ENCODE measurements at regions not wholly inside any gene's neighbourhood (a gene's known extent, or its start where the extent isn't known, plus 50 kb on each side); places are given as distances from the start of the nearest gene placed in this dataset.
"Not testable (repeated sequence)": the region's sequence is repeated elsewhere in the genome, so short reads cannot be mapped to it uniquely, and the experiment has no call there.

GRCh38 chr10:2196272-2196671 lies 458.9 kb upstream of the ADARB2 start:
- no peaks in the 10 kb centered on the region for H3K36me3 ChIP-seq
- no peak for TF ChIP-seq CTCF (IDR thresholded peaks at IDR 0.05; ENCODE audit: low read depth, low read length)
- no peaks in the 10 kb centered on the region for H3K4me1 ChIP-seq (ENCODE audit: low read depth)
- H3K9me3 ChIP-seq (ENCODE audit: low read depth): no peaks in the 10 kb centered on the region
- no peak for DNase-seq (ENCODE audit: low read depth in 1 of 2, low spot score in 1 of 2)
- no peak overlapping the region for H3K4me3 ChIP-seq
- H3K27ac ChIP-seq: no peak overlapping the region
- no peaks in the 10 kb centered on the region for H3K27me3 ChIP-seq

- not testable (repeated sequence) for H3K36me3 ChIP-seq; H3K9me3 ChIP-seq (ENCODE audit: low read depth); H3K27me3 ChIP-seq; H3K4me1 ChIP-seq (ENCODE audit: low read depth); DNase-seq (ENCODE audit: low read depth in 1 of 2, low spot score in 1 of 2); H3K27ac ChIP-seq; H3K4me3 ChIP-seq
Measured at GRCh38 chr10:2189356-2189755, 452.0 kb upstream of the ADARB2 start.

GRCh38 chr10:2188371-2188770 lies 451.0 kb upstream of the ADARB2 start:
- Histone ChIP-seq H3K9me3 (ENCODE audit: low read depth) (no peaks in the 10 kb centered on the region), H3K4me1 (ENCODE audit: low read depth) (no peaks in the 10 kb centered on the region), H3K36me3 (no peaks in the 10 kb centered on the region), H3K4me3 (no peak overlapping the region), H3K27ac (no peak overlapping the region), H3K27me3 (no peaks in the 10 kb centered on the region)
- no peak for TF ChIP-seq CTCF (IDR thresholded peaks at IDR 0.05; ENCODE audit: low read depth, low read length)
- no peak for DNase-seq (ENCODE audit: low read depth in 1 of 2, low spot score in 1 of 2)

- no peak for TF ChIP-seq CTCF (IDR thresholded peaks at IDR 0.05; ENCODE audit: low read depth, low read length)
- H3K9me3 ChIP-seq (ENCODE audit: low read depth): no peaks in the 10 kb centered on the region
- no peak overlapping the region for H3K27ac ChIP-seq
- no peak for DNase-seq (ENCODE audit: low read depth in 1 of 2, low spot score in 1 of 2)
- H3K27me3 ChIP-seq: no peaks in the 10 kb centered on the region
- no peaks in the 10 kb centered on the region for H3K36me3 ChIP-seq
- H3K4me3 ChIP-seq: no peak overlapping the region
- no peaks in the 10 kb centered on the region for H3K4me1 ChIP-seq (ENCODE audit: low read depth)
Measured at GRCh38 chr10:2173327-2173726, 436.0 kb upstream of the ADARB2 start.

GRCh38 chr10:2165771-2166460 lies 428.6 kb upstream of the ADARB2 start:
- Histone ChIP-seq H3K36me3 (no peaks in the 10 kb centered on the region), H3K4me1 (ENCODE audit: low read depth) (no peaks in the 10 kb centered on the region), H3K27me3 (no peaks in the 10 kb centered on the region), H3K27ac (peak overlapping the region; percentile 19), H3K4me3 (no peak overlapping the region), H3K9me3 (ENCODE audit: low read depth) (no peaks in the 10 kb centered on the region)
- DNase-seq (ENCODE audit: low read depth in 1 of 2, low spot score in 1 of 2): peak in 1 of 2 donors; percentile 23
- no peak for TF ChIP-seq CTCF (IDR thresholded peaks at IDR 0.05; ENCODE audit: low read depth, low read length)

GRCh38 chr10:2150288-2150687 lies 413.0 kb upstream of the ADARB2 start:
- Histone ChIP-seq H3K4me3 (no peak overlapping the region), H3K9me3 (ENCODE audit: low read depth) (no peaks in the 10 kb centered on the region), H3K4me1 (ENCODE audit: low read depth) (no peaks in the 10 kb centered on the region), H3K27ac (no peak overlapping the region), H3K36me3 (no peaks in the 10 kb centered on the region), H3K27me3 (no peaks in the 10 kb centered on the region)
- TF ChIP-seq CTCF (IDR thresholded peaks at IDR 0.05; ENCODE audit: low read depth, low read length): no peak
- no peak for DNase-seq (ENCODE audit: low read depth in 1 of 2, low spot score in 1 of 2)

Measured in cardiac muscle cell (in vitro differentiated cells and primary cell).